OCI-LY7 (cell line): ENCODE measurements at regions not wholly inside any gene's neighbourhood (a gene's known extent, or its start where the extent isn't known, plus 50 kb on each side); places are given as distances from the start of the nearest gene placed in this dataset.

Experiments
- BruUV-seq: library from RNA; stranded (reverse); fragments of 400-500 nt; replicated peaks from 2 replicates; lab custom pipeline; 2021; lab: Mats Ljungman, UMichigan
- CTCF ChIA-PET: fragments of 300-600 bp; sonication (Branson Sonifier 250); formaldehyde crosslinking; loops from one replicate; lab custom pipeline; 2022; ENCODE audit warnings: antibody characterized with exemption; ENCODE audit not compliant: unreplicated experiment; lab: Charles Lee
- POLR2A ChIA-PET: fragments of 300-600 bp; sonication (Branson Sonifier 250); formaldehyde crosslinking; loops from one replicate; lab custom pipeline; 2022; ENCODE audit warnings: antibody characterized with exemption; lab: Charles Lee
- DNase-seq: peaks from one replicate; pipeline ENCODE4 v3.0.0-alpha.2; 2015; ENCODE audit warnings: low spot score
- H2AFZ ChIP-seq: fragments of 200-600 bp; sonication (generic), shearing (Covaris generic); 2 replicates; pipeline ENCODE4 v1.6.1; 2014; ENCODE audit warnings: mild to moderate bottlenecking, antibody characterized with exemption, low read length, moderate library complexity
- H3K27ac ChIP-seq: fragments of 200-600 bp; sonication (generic); 2 replicates; pipeline ENCODE4 v1.5.1; 2014; ENCODE audit warnings: mixed run types, low read depth, mild to moderate bottlenecking, moderate library complexity, low read length, inconsistent platforms; ENCODE audit not compliant: poor library complexity, severe bottlenecking
- H3K36me3 ChIP-seq: fragments of 200-600 bp; sonication (generic); 2 replicates; pipeline ENCODE4 v1.6.1; 2014; ENCODE audit warnings: mild to moderate bottlenecking, antibody characterized with exemption, low read length, moderate library complexity, mixed read lengths; ENCODE audit not compliant: insufficient read depth
- H3K4me1 ChIP-seq: fragments of 200-600 bp; sonication (generic); 2 replicates; pipeline ENCODE4 v1.5.1; 2014; ENCODE audit warnings: mild to moderate bottlenecking, low read length; ENCODE audit not compliant: insufficient read depth, poor library complexity, severe bottlenecking
- H3K4me2 ChIP-seq: fragments of 200-600 bp; sonication (generic); 2 replicates; pipeline ENCODE4 v1.6.1; 2014; ENCODE audit warnings: mild to moderate bottlenecking, low read length
- H3K4me3 ChIP-seq: fragments of 200-600 bp; sonication (generic); 2 replicates; pipeline ENCODE4 v1.5.1; 2014; ENCODE audit warnings: mild to moderate bottlenecking, low read depth, low read length; ENCODE audit not compliant: poor library complexity, severe bottlenecking
- H3K79me2 ChIP-seq: fragments of 200-600 bp; sonication (generic); 2 replicates; pipeline ENCODE4 v1.6.1; 2016; ENCODE audit warnings: low read depth, mild to moderate bottlenecking, low read length, moderate library complexity, mixed read lengths; ENCODE audit not compliant: insufficient read depth
- H3K9me2 ChIP-seq: fragments of 200-600 bp; sonication (generic); 2 replicates; pipeline ENCODE4 v1.6.1; 2016; ENCODE audit warnings: mild to moderate bottlenecking, low read length, mixed read lengths; ENCODE audit not compliant: insufficient read depth
- H3K9me3 ChIP-seq: fragments of 200-600 bp; sonication (generic); 2 replicates; pipeline ENCODE4 v1.6.1; 2014; ENCODE audit warnings: mild to moderate bottlenecking, mixed run types, low read length, mixed read lengths
- H4K20me1 ChIP-seq: fragments of 200-600 bp; sonication (generic); 2 replicates; pipeline ENCODE4 v1.6.1; 2014; ENCODE audit warnings: mild to moderate bottlenecking, antibody characterized with exemption, low read length, moderate library complexity, mixed read lengths; ENCODE audit not compliant: insufficient read depth
- EZH2phosphoT487 ChIP-seq: fragments of 200-600 bp; sonication (generic); IDR thresholded peaks from 2 replicates; pipeline ENCODE4 v1.6.1; 2018; ENCODE audit warnings: low read depth, borderline replicate concordance, mild to moderate bottlenecking, mixed run types, antibody characterized with exemption, low read length, moderate library complexity, mixed read lengths
- intact Hi-C: fragments of 100-400 bp; cut with micrococcal nuclease; formaldehyde crosslinking; loops from one replicate; pipeline ENCODE4 v1.10.0; 2022; ENCODE audit not compliant: unreplicated experiment
- TF ChIP-seq, protein P1 (sequence below): fragments of 200-600 bp; sonication (generic); conservative IDR thresholded peaks from 2 replicates; pipeline ENCODE4 v1.5.1; 2014; ENCODE audit warnings: mild to moderate bottlenecking, antibody characterized with exemption, low read length, moderate library complexity, mixed read lengths

DNA sequence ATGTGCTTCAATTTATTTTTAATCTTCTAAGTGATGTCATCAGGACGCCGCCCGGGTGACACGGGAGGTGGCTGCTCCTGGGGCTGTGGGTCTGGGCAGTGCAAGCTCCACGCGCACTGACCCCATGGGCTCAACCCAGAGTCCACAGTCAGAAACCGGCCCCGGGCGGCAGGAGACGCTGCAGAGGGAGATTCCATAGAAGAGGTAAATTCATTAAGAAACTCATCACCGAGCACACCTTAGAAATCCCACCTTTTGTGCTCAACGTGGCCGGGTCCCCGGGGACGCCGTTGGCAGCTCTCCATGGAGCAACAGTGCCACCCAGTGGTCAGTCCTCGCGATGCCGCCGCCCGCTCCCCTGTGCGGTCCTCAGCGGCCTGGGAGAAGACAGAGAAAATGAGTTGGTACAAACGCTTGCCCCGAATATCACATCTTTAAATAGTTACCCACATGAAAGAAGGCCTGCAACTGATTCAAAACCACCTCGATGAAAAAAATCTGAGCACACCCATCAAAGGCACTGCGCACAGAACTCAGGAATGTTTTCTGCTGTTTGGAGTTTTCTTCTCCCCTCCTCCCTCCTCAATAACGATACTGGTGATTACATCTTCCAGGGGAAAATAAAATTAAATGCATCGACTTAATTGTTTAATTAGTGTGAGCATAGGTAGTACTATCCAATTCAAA lies 92.6 kb downstream of the CMPK2 start:
- H3K79me2 ChIP-seq = no peaks in the 10 kb centered on the region
- intact Hi-C loops = loop anchor here (2.0 to 5.0 kb wide), 2 partner anchors 56 to 246 kb away; no protein-coding TSS in a partner anchor
- no peaks in the 10 kb centered on the region for H3K36me3 ChIP-seq
- ChIA-PET CTCF (no interaction called here), POLR2A (interaction anchor here (0.7 kb wide), 2 partner anchors 39 to 834 kb away, joined by 3 to 5 read pairs; no protein-coding TSS in a partner anchor)
- H3K4me3 ChIP-seq = peak overlapping the region; percentile 54
- BruUV-seq = no TSS peak
- DNase-seq = peak; percentile 78
- no peaks in the 10 kb centered on the region; the same call in 1 of the 2 replicates for H3K9me3 ChIP-seq
- H3K4me2 ChIP-seq = peak overlapping the region; percentile 73
- H4K20me1 ChIP-seq = no peaks in the 10 kb centered on the region
- peak overlapping the region; percentile 70 for H2AFZ ChIP-seq
- no peak for TF ChIP-seq EZH2phosphoT487
- TF ChIP-seq, protein P1, sequence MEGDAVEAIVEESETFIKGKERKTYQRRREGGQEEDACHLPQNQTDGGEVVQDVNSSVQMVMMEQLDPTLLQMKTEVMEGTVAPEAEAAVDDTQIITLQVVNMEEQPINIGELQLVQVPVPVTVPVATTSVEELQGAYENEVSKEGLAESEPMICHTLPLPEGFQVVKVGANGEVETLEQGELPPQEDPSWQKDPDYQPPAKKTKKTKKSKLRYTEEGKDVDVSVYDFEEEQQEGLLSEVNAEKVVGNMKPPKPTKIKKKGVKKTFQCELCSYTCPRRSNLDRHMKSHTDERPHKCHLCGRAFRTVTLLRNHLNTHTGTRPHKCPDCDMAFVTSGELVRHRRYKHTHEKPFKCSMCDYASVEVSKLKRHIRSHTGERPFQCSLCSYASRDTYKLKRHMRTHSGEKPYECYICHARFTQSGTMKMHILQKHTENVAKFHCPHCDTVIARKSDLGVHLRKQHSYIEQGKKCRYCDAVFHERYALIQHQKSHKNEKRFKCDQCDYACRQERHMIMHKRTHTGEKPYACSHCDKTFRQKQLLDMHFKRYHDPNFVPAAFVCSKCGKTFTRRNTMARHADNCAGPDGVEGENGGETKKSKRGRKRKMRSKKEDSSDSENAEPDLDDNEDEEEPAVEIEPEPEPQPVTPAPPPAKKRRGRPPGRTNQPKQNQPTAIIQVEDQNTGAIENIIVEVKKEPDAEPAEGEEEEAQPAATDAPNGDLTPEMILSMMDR = peak; percentile 98
- no peaks in the 10 kb centered on the region for H3K9me2 ChIP-seq
- peaks cover 46% of the 10 kb centered on the region for H3K4me1 ChIP-seq
- H3K27ac ChIP-seq = peak overlapping the region; percentile 24

GRCh38 chr2:6773694-6774044 lies 92.0 kb downstream of the CMPK2 start:
- CTCF ChIA-PET = no interaction called here
- Histone ChIP-seq H3K9me3 (no peaks in the 10 kb centered on the region; the same call in 1 of the 2 replicates), H3K4me1 (peaks cover 51% of the 10 kb centered on the region), H3K4me3 (peak overlapping the region; percentile 21), H3K27ac (peak overlapping the region; percentile 24), H3K4me2 (peak overlapping the region; percentile 73), H4K20me1 (no peaks in the 10 kb centered on the region), H3K9me2 (no peaks in the 10 kb centered on the region), H2AFZ (peak overlapping the region; percentile 70; the same call in 1 of the 2 replicates), H3K36me3 (no peaks in the 10 kb centered on the region), H3K79me2 (no peaks in the 10 kb centered on the region)
- intact Hi-C loops = loop anchor here (2.0 to 5.0 kb wide), 2 partner anchors 55 to 246 kb away; no protein-coding TSS in a partner anchor
- no TSS peak for BruUV-seq
- POLR2A ChIA-PET = no interaction called here
- TF ChIP-seq, protein P1 = no peak
- no peak for TF ChIP-seq EZH2phosphoT487
- DNase-seq = no peak

DNA sequence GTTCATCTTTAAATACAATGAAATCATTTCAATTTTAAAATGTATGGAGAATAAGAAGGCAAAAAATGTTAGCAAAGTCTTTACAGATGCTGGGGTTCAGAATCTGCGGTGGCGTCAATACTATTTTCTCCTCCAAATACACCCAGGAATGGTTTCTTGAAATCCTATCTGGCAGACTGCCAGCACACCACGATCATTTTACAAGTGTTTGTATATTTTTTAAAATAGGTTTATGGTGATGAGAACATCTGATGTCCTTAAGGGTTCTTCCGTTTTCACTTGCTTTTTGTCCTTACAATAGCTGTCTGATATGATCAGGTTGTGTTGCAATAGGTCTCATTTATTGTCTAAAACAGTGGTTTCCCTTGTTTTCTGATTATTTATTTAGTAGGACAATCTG lies 89.6 kb downstream of the CMPK2 start:
- no peak for DNase-seq
- no peak overlapping the region for H2AFZ ChIP-seq
- H4K20me1 ChIP-seq = no peaks in the 10 kb centered on the region
- TF ChIP-seq, protein P1 = no peak
- TF ChIP-seq EZH2phosphoT487 = no peak
- H3K4me1 ChIP-seq = peaks cover 74% of the 10 kb centered on the region
- no peak overlapping the region for H3K4me3 ChIP-seq
- H3K27ac ChIP-seq = no peak overlapping the region
- no peaks in the 10 kb centered on the region; the same call in 1 of the 2 replicates for H3K36me3 ChIP-seq
- BruUV-seq = no TSS peak
- POLR2A ChIA-PET = interaction anchor here (0.7 to 1.2 kb wide), 2 partner anchors 9 to 14 kb away, joined by 3 read pairs; no protein-coding TSS in a partner anchor
- no peaks in the 10 kb centered on the region for H3K79me2 ChIP-seq
- H3K9me2 ChIP-seq = no peaks in the 10 kb centered on the region
- no peak overlapping the region for H3K4me2 ChIP-seq
- CTCF ChIA-PET = interaction anchor here (0.5 kb wide), 1 partner anchor 163 kb away, joined by 3 read pairs; no protein-coding TSS in a partner anchor
- intact Hi-C loops = loop anchor here (5.0 kb wide), 1 partner anchor 36 kb away; no protein-coding TSS in a partner anchor
- no peaks in the 10 kb centered on the region; the same call in 1 of the 2 replicates for H3K9me3 ChIP-seq
